Subcutaneous abdominal adipose tissue (tissue), 5 donors: ENCODE measurements at regions not wholly inside any gene's neighbourhood (a gene's known extent, or its start where the extent isn't known, plus 50 kb on each side); places are given as distances from the start of the nearest gene placed in this dataset.
"Not testable (repeated sequence)": the region's sequence is repeated elsewhere in the genome, so short reads cannot be mapped to it uniquely, and the experiment has no call there.

ENCODE experiments used
- H3K27ac ChIP-seq: one replicate; pipeline ENCODE4 v1.7.0; 2013; ENCODE audit warnings: low read depth, mild to moderate bottlenecking, inconsistent platforms, low read length, moderate library complexity
- H3K27me3 ChIP-seq, 5 donors: one replicate each; pipeline ENCODE4 v1.7.0; 2013; ENCODE audit warnings: low read length in 5 of 5, inconsistent platforms in 1 of 5; ENCODE audit not compliant: control insufficient read depth in 5 of 5, insufficient read depth in 4 of 5
- H3K36me3 ChIP-seq, 5 donors: one replicate each; pipeline ENCODE4 v1.7.0; 2013; ENCODE audit warnings: low read length in 5 of 5; ENCODE audit not compliant: control insufficient read depth in 5 of 5, insufficient read depth in 5 of 5
- H3K4me1 ChIP-seq, 5 donors: one replicate each; pipeline ENCODE4 v1.7.0; 2013; ENCODE audit warnings: low read length in 5 of 5, mild to moderate bottlenecking in 3 of 5, moderate library complexity in 1 of 5; ENCODE audit not compliant: control insufficient read depth in 5 of 5, insufficient read depth in 5 of 5
- H3K4me3 ChIP-seq, 5 donors: one replicate each; pipeline ENCODE4 v1.7.0; 2013; ENCODE audit warnings: low read length in 5 of 5, low read depth in 1 of 5
- H3K9ac ChIP-seq, 5 donors: one replicate each; pipeline ENCODE4 v1.7.0; 2013; ENCODE audit warnings: low read length in 5 of 5, mild to moderate bottlenecking in 4 of 5, moderate library complexity in 3 of 5
- H3K9me3 ChIP-seq, 5 donors: one replicate each; pipeline ENCODE4 v1.7.0; 2013; ENCODE audit warnings: low read length in 5 of 5; ENCODE audit not compliant: control insufficient read depth in 5 of 5
- donor health status: healthy.
- donor health status: healthy.
- donor health status: healthy.
- donor health status: healthy.
- donor health status: healthy.

DNA sequence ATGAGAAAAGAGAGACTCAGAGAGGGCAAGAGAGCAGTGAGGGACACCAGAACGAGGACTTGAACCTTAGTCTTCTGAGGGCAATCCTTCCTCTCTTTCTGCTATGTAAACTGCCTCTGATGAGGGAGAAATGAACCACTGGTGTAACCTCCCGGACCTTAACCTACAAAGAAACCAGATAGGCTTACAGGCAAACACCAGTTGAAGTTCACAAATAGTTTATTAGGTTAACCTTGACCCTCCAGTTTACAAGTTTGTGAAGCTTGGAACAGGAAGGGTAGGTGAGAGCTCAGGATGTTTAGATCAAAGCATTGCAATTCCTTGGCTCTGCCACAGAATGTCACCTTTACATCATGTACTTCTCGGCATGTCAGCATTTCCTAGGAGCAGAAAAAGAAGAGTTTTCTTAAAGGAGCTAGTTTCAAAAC is 486.4 kb upstream of the SPRED2 start:
- peaks cover 0 to 13% (median 9%) of the 10 kb centered on the region in 5 donors for H3K4me1 ChIP-seq
- H3K9me3 ChIP-seq, result no peaks in the 10 kb centered on the region
- H3K9ac ChIP-seq, result no peak overlapping the region
- H3K4me3 ChIP-seq, result no peak overlapping the region
- peaks cover 0 to 3% (median 0%) of the 10 kb centered on the region in 5 donors for H3K27me3 ChIP-seq
- no peak overlapping the region for H3K27ac ChIP-seq
- H3K36me3 ChIP-seq, result no peaks in the 10 kb centered on the region

GRCh38 chr2:65917986-65918385 is 485.6 kb upstream of the SPRED2 start:
- Histone ChIP-seq H3K9ac (no peak overlapping the region), H3K4me3 (no peak overlapping the region), H3K36me3 (no peaks in the 10 kb centered on the region), H3K27ac (no peak overlapping the region), H3K9me3 (no peaks in the 10 kb centered on the region), H3K4me1 (peaks cover 0 to 9% (median 8%) of the 10 kb centered on the region in 5 donors), H3K27me3 (peaks cover 0 to 5% (median 0%) of the 10 kb centered on the region in 5 donors)

DNA sequence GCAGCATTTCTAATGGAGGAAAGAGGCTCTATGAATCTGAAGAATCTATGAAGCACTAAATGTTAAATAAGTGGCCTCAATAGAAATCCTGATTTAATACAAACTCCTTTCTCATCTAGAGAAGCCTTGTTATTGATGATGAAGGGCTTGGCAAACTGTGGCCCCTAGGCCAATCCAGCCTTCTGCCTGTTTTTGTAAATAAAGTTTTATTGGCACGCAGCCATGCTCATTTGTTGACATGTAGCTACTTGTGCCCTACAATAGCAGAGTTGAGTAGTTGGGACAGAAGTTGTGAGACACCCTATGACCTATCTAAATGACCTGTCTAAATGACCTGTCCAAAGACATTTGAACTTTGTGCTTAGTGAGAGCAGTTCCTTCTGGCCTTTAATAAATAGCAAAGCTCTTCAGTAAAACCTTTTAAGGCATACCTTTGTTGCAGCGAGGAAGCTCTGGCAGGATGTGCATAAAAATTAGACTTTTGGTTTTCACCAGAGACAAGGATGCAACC is 484.4 kb upstream of the SPRED2 start:
- Histone ChIP-seq H3K36me3 (no peaks in the 10 kb centered on the region), H3K4me1 (no peaks in the 10 kb centered on the region), H3K27me3 (peaks cover 0 to 5% (median 0%) of the 10 kb centered on the region in 5 donors), H3K9ac (no peak overlapping the region), H3K9me3 (no peaks in the 10 kb centered on the region), H3K4me3 (no peak overlapping the region), H3K27ac (no peak overlapping the region)

- Histone ChIP-seq H3K9ac (no peak overlapping the region), H3K9me3 (no peaks in the 10 kb centered on the region), H3K4me1 (no peaks in the 10 kb centered on the region), H3K27me3 (peaks cover 0 to 5% (median 0%) of the 10 kb centered on the region in 5 donors), H3K36me3 (no peaks in the 10 kb centered on the region), H3K27ac (no peak overlapping the region), H3K4me3 (no peak overlapping the region)
These were observed 483.8 kb upstream of the SPRED2 start for GRCh38 chr2:65916177-65916576.

DNA sequence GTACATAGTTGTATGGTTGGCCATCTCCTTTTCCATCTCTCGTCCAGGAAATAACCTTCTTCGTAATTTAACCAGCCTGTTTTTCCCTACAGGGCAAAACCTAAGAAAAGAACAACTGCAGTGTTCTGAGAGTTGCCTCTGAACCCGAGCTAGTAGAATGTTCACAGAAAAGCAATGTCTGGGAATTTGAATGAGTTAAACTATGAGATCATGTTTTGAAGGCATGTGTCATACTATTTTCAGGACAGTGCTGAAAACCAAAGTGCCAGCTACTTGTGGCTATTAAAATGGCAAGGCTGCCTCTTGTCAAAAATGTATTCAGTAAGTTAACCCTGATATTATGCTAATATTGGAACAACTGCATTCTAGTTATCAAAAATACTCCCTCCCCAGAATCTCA is 482.9 kb upstream of the SPRED2 start:
- no peak overlapping the region for H3K27ac ChIP-seq
- peaks cover 0 to 5% (median 0%) of the 10 kb centered on the region in 5 donors for H3K27me3 ChIP-seq
- no peaks in the 10 kb centered on the region for H3K4me1 ChIP-seq
- no peak overlapping the region for H3K9ac ChIP-seq
- no peak overlapping the region for H3K4me3 ChIP-seq
- no peaks in the 10 kb centered on the region for H3K36me3 ChIP-seq
- H3K9me3 ChIP-seq, result no peaks in the 10 kb centered on the region

DNA sequence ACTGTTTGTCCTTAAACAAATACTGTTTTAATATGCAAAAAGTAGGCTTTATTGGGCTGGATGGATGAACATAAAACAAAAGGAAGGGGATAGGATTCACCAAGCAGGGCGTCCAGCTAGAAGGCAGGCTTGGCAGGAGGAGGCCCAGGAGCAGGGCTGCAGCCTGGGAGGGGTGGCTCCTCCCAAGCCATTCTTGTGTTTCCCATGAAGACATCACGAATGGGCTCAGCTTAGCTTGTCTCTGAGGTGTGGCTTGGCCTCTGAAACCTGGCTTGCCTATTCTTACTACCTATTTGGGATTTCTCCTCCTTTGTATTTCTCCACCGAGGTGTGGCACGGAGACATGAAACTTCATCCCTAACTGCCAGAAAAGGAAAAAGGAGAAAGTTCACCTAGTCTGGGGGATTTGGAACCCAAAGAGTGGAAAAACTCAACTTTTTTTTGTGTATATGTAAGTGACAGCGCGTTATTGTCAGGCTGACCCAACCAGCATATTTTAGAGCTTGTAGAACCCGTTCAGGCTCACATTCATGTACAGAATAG is 481.9 kb upstream of the SPRED2 start:
- Histone ChIP-seq H3K27me3 (peaks cover 0 to 5% (median 0%) of the 10 kb centered on the region in 5 donors), H3K27ac (no peak overlapping the region)

GRCh38 chr2:65913813-65914212 is 481.4 kb upstream of the SPRED2 start:
- no peak overlapping the region for H3K27ac ChIP-seq
- H3K9me3 ChIP-seq, result no peaks in the 10 kb centered on the region
- H3K36me3 ChIP-seq, result no peaks in the 10 kb centered on the region
- no peak overlapping the region for H3K4me3 ChIP-seq
- no peaks in the 10 kb centered on the region for H3K4me1 ChIP-seq
- no peak overlapping the region for H3K9ac ChIP-seq
- peaks cover 0 to 5% (median 0%) of the 10 kb centered on the region in 5 donors for H3K27me3 ChIP-seq

More for the DNA sequence above, 481.9 kb upstream of the SPRED2 start:
- H3K9ac ChIP-seq, result no peak overlapping the region
- no peaks in the 10 kb centered on the region for H3K4me1 ChIP-seq
- H3K36me3 ChIP-seq, result no peaks in the 10 kb centered on the region
- no peak overlapping the region for H3K4me3 ChIP-seq
- H3K9me3 ChIP-seq, result no peaks in the 10 kb centered on the region

GRCh38 chr2:65901756-65902155 is 469.4 kb upstream of the SPRED2 start:
- Histone ChIP-seq H3K4me3 (no peak overlapping the region), H3K9ac (no peak overlapping the region), H3K27me3 (no peaks in the 10 kb centered on the region), H3K36me3 (no peaks in the 10 kb centered on the region), H3K4me1 (peaks cover 0 to 12% (median 4%) of the 10 kb centered on the region in 5 donors), H3K9me3 (peaks cover 0 to 2% (median 0%) of the 10 kb centered on the region in 5 donors), H3K27ac (no peak overlapping the region)

DNA sequence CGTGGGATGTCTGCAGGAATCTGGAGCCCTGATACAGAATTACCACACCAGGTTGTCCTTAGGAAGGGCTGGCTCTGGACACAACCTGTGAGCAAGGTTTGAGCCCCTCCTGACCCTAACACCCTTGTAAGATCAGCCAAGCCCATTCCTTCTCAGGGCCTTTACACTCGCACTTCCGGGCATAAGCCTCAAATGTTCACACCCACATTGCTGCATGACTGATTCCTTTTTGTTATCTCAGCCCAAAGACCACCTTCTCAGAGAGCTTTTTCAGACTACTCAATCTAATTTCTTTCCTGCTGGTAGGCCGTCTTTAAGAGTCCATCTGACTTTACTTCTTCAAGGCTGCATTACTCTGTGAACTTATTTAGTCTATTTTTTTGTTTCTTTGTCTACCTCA is 464.0 kb upstream of the SPRED2 start:
- H3K4me1 ChIP-seq, result peaks cover 0 to 4% (median 2%) of the 10 kb centered on the region in 5 donors
- H3K36me3 ChIP-seq, result no peaks in the 10 kb centered on the region
- H3K4me3 ChIP-seq, result no peak overlapping the region
- no peak overlapping the region for H3K27ac ChIP-seq
- no peaks in the 10 kb centered on the region for H3K27me3 ChIP-seq
- H3K9ac ChIP-seq, result no peak overlapping the region
- no peaks in the 10 kb centered on the region for H3K9me3 ChIP-seq

- H3K36me3 ChIP-seq, H3K9me3 ChIP-seq, H3K27ac ChIP-seq, H3K27me3 ChIP-seq, H3K4me1 ChIP-seq, H3K9ac ChIP-seq, H3K4me3 ChIP-seq: not testable (repeated sequence)
These were observed 457.7 kb upstream of the SPRED2 start for GRCh38 chr2:65890131-65890530.
